ENCODE measurements at regions not wholly inside any gene's neighbourhood (a gene's known extent, or its start where the extent isn't known, plus 50 kb on each side); places are given as distances from the start of the nearest gene placed in this dataset.

DNA sequence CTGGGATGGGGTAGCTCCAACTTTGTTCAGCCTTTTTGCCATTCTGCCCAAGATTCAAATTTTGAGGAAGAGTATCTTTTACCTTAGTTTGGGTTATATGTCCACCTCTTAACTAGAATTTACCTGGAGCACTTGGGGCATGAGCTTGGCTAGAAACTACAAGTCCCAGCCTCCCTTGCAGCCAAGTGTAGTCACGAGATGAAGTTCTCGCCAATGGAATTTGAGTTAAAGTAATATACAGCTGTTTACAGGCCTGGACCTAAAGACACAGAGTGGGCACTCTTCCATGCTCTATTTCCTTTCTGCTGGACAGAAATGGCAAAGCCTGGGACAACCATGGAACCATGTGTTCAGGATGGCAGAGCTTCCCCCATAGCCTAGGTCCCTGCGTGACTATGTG, 233.6 kb upstream of the GATB start:
- Histone ChIP-seq H3K4me3 (replicated peaks in 1 of 2; ENCODE audit: low read depth in 1 of 2, low read length in 2 of 2) (no peak overlapping the region), H3K4me2 (ENCODE audit: low read length) (no peak overlapping the region), H3K4me1 (ENCODE audit: control insufficient read depth in 1 of 2, insufficient read depth in 2 of 2, low read length in 2 of 2) (peaks cover 3 to 13% of the 10 kb centered on the region in 2 experiments; a peak in 3 of 4 replicates), H3K9me2 (ENCODE audit: insufficient read depth) (no peaks in the 10 kb centered on the region), H3K79me2 (ENCODE audit: insufficient read depth, low read length) (no peaks in the 10 kb centered on the region), H2AFZ (ENCODE audit: low read depth, low read length, poor library complexity, severe bottlenecking) (no peak overlapping the region), H3K27me3 (ENCODE audit: insufficient read depth, low read length) (no peaks in the 10 kb centered on the region), H4K20me1 (ENCODE audit: insufficient read depth) (no peaks in the 10 kb centered on the region), H3K27ac (ENCODE audit: low read depth, low read length) (no peak overlapping the region), H3K9ac (ENCODE audit: low read length) (no peak overlapping the region), H3K9me3 (ENCODE audit: control insufficient read depth in 1 of 2, insufficient read depth in 1 of 2, low read depth in 1 of 2, low read length in 2 of 2) (no peaks in the 10 kb centered on the region), H3K36me3 (ENCODE audit: control insufficient read depth in 1 of 2, insufficient read depth in 2 of 2, low read length in 2 of 2) (no peaks in the 10 kb centered on the region)
- DNase-seq (ENCODE audit: low read depth, low spot score) (no peak), ATAC-seq (no peak)
- ChIA-PET POLR2A (no interaction called here), CTCF (no interaction called here), RAD21 (ENCODE audit: low non-redundant PET in 1 of 2, low total read pairs in 2 of 2, uncharacterized antibody in 2 of 2, unreplicated experiment in 2 of 2) (no interaction called here)
- BruUV-seq (replicated peaks) = no TSS peak
- intact Hi-C loops (cut with micrococcal nuclease) = no loop called here
- TF ChIP-seq ZFX (IDR thresholded peaks at IDR 0.05) (no peak), CTCF (IDR thresholded peaks at IDR 0.05 in 2 of 3, conservative IDR thresholded peaks at IDR 0.05 in 1 of 3; ENCODE audit: borderline replicate concordance in 1 of 3, insufficient read depth in 1 of 3, low read depth in 2 of 3, low read length in 2 of 3) (no peak), TCF7L2 (IDR thresholded peaks at IDR 0.05; ENCODE audit: borderline replicate concordance, extremely low read depth, insufficient read depth, insufficient read length) (no peak), REST (IDR thresholded peaks at IDR 0.05; ENCODE audit: low read depth) (no peak), RAD21 (IDR thresholded peaks at IDR 0.05; ENCODE audit: low read depth) (no peak), CEBPB (IDR thresholded peaks at IDR 0.05; ENCODE audit: low read depth) (no peak)
